HG03135 (cell line): ENCODE measurements at regions not wholly inside any gene's neighbourhood (a gene's known extent, or its start where the extent isn't known, plus 50 kb on each side); places are given as distances from the start of the nearest gene placed in this dataset.
"Not testable (repeated sequence)": the region's sequence is repeated elsewhere in the genome, so short reads cannot be mapped to it uniquely, and the experiment has no call there.

Experiments used
- ATAC-seq: cut with Tn5 transposase; IDR thresholded peaks from one replicate; pipeline ENCODE4 v1.9.1; 2021; ENCODE audit warnings: mild to moderate bottlenecking, moderate library complexity; ENCODE audit not compliant: unreplicated experiment

GRCh38 chr2:210954386-210954907, 398.0 kb downstream of the CPS1 start:
- ATAC-seq = no peak

GRCh38 chr2:210955591-210955990, 399.2 kb downstream of the CPS1 start:
- no peak for ATAC-seq

GRCh38 chr2:210956101-210956500, 399.7 kb downstream of the CPS1 start:
- no peak for ATAC-seq

GRCh38 chr2:210961249-210961648, 404.9 kb downstream of the CPS1 start:
- ATAC-seq = no peak

- ATAC-seq = no peak
These were observed 407.0 kb downstream of the CPS1 start for GRCh38 chr2:210963386-210963785.

- no peak for ATAC-seq
These were observed 407.9 kb downstream of the CPS1 start for GRCh38 chr2:210964141-210964764.

GRCh38 chr2:210965472-210965871, 409.1 kb downstream of the CPS1 start:
- ATAC-seq = no peak

- no peak for ATAC-seq
These were observed 409.9 kb downstream of the CPS1 start for GRCh38 chr2:210966330-210966729.

GRCh38 chr2:210971431-210971830, 415.0 kb downstream of the CPS1 start:
- no peak for ATAC-seq

- ATAC-seq = not testable (repeated sequence)
These were observed 430.4 kb downstream of the CPS1 start for GRCh38 chr2:210986806-210987205.

- ATAC-seq = no peak
These were observed 434.7 kb downstream of the CPS1 start for GRCh38 chr2:210991107-210991506.

GRCh38 chr2:210994104-210994503, 437.7 kb downstream of the CPS1 start:
- ATAC-seq = no peak

GRCh38 chr2:210997373-210997772, 441.0 kb downstream of the CPS1 start:
- no peak for ATAC-seq

GRCh38 chr2:210998334-210998733, 441.9 kb downstream of the CPS1 start:
- no peak for ATAC-seq

GRCh38 chr2:211014376-211014775, 458.0 kb downstream of the CPS1 start:
- no peak for ATAC-seq

GRCh38 chr2:211014906-211015305, 458.5 kb downstream of the CPS1 start:
- ATAC-seq = no peak

- ATAC-seq = not testable (repeated sequence)
These were observed 468.7 kb downstream of the CPS1 start for GRCh38 chr2:211025089-211025488.

GRCh38 chr2:211026109-211026508, 469.7 kb downstream of the CPS1 start:
- no peak for ATAC-seq

GRCh38 chr2:211027976-211028375, 471.6 kb downstream of the CPS1 start:
- ATAC-seq = no peak

- no peak for ATAC-seq
These were observed 477.4 kb downstream of the CPS1 start for GRCh38 chr2:211033765-211034164.

GRCh38 chr2:211035548-211036185, 479.3 kb downstream of the CPS1 start:
- ATAC-seq = peak; percentile 52

- no peak for ATAC-seq
These were observed 488.6 kb downstream of the CPS1 start for GRCh38 chr2:211045025-211045424.
